Vagina (tissue), 2 donors: ENCODE measurements at regions not wholly inside any gene's neighbourhood (a gene's known extent, or its start where the extent isn't known, plus 50 kb on each side); places are given as distances from the start of the nearest gene placed in this dataset.
A peak's percentile ranks its signal among the peaks of the same experiment; 100 is the strongest.

Experiments
- DNase-seq, 2 donors: peaks; one replicate each; pipeline ENCODE4 v3.0.0-alpha.2; 2017; ENCODE audit errors: extremely low spot score in 2 of 2
- H3K27ac ChIP-seq: fragments of 200-600 bp; sonication (generic); one replicate; pipeline ENCODE4 v1.5.1; 2019
- H3K27me3 ChIP-seq: fragments of 200-600 bp; sonication (generic); one replicate; pipeline ENCODE4 v1.5.1; 2019
- H3K36me3 ChIP-seq, 2 donors: fragments of 200-600 bp; sonication (generic); one replicate each; pipeline ENCODE4 v1.5.1; 2017 to 2019
- H3K4me1 ChIP-seq: fragments of 200-600 bp; sonication (generic); one replicate; pipeline ENCODE4 v1.5.1; 2019
- H3K4me3 ChIP-seq, 2 donors: fragments of 200-600 bp; sonication (generic); 1 replicate in 1 of 2; 2 replicates in 1 of 2; pipeline ENCODE4 v1.5.1; 2016 to 2019
- H3K9me3 ChIP-seq: fragments of 200-600 bp; sonication (generic); one replicate; pipeline ENCODE4 v1.5.1; 2019
- CTCF ChIP-seq, 3 experiments: fragments of 450-650 bp in 2 of 3; fragments of 200-600 bp in 1 of 3; sonication (generic) in 1 of 3; IDR thresholded peaks; one replicate each; pipeline ENCODE4 v1.5.1; 2017 to 2019; ENCODE audit warnings: antibody characterized with exemption in 3 of 3, mild to moderate bottlenecking in 2 of 3, moderate library complexity in 2 of 3
- POLR2A ChIP-seq, 2 donors: fragments of 450-650 bp; IDR thresholded peaks; one replicate each; pipeline ENCODE4 v1.6.1; 2017; ENCODE audit warnings: antibody characterized with exemption in 2 of 2, mild to moderate bottlenecking in 2 of 2, moderate library complexity in 2 of 2
- POLR2AphosphoS5 ChIP-seq, 2 donors: sonication (generic); formaldehyde crosslinking; IDR thresholded peaks; one replicate each; pipeline ENCODE4 v1.9.0; 2017; ENCODE audit warnings: antibody characterized with exemption in 2 of 2, mild to moderate bottlenecking in 2 of 2, low read depth in 1 of 2; ENCODE audit not compliant: insufficient read depth in 1 of 2
- intact Hi-C: fragments of 100-400 bp; cut with DNase I; formaldehyde crosslinking; loops from one replicate; pipeline ENCODE4 v1.15.1; 2023

GRCh38 chr17:33493566-33493965 lies 200.5 kb upstream of the ASIC2 start:
- no peak overlapping the region for H3K27ac ChIP-seq
- no peak for TF ChIP-seq POLR2AphosphoS5 (IDR thresholded peaks at IDR 0.05; ENCODE audit: insufficient read depth in 1 of 2, low read depth in 1 of 2)
- TF ChIP-seq POLR2A (IDR thresholded peaks at IDR 0.05), result no peak
- TF ChIP-seq CTCF (IDR thresholded peaks at IDR 0.05), result no peak
- H3K4me3 ChIP-seq, result no peak overlapping the region
- H3K4me1 ChIP-seq, result peaks cover 5% of the 10 kb centered on the region
- DNase-seq, result no peak
- intact Hi-C loops, result no loop called here
- H3K36me3 ChIP-seq, result no peaks in the 10 kb centered on the region
- H3K27me3 ChIP-seq, result no peaks in the 10 kb centered on the region
- no peaks in the 10 kb centered on the region for H3K9me3 ChIP-seq

- no peak overlapping the region for H3K4me3 ChIP-seq
Observed at GRCh38 chr17:33494151-33494550, 201.1 kb upstream of the ASIC2 start.

GRCh38 chr17:33497623-33498022 lies 204.5 kb upstream of the ASIC2 start:
- Histone ChIP-seq H3K27ac (no peak overlapping the region), H3K4me1 (peaks cover 10% of the 10 kb centered on the region), H3K4me3 (no peak overlapping the region), H3K9me3 (no peaks in the 10 kb centered on the region), H3K36me3 (no peaks in the 10 kb centered on the region), H3K27me3 (no peaks in the 10 kb centered on the region)
- DNase-seq, result no peak
- no peak for TF ChIP-seq POLR2AphosphoS5 (IDR thresholded peaks at IDR 0.05; ENCODE audit: insufficient read depth in 1 of 2, low read depth in 1 of 2)
- no peak for TF ChIP-seq CTCF (IDR thresholded peaks at IDR 0.05)
- TF ChIP-seq POLR2A (IDR thresholded peaks at IDR 0.05), result no peak
- intact Hi-C loops, result no loop called here

More at GRCh38 chr17:33494151-33494550, 201.1 kb upstream of the ASIC2 start:
- Histone ChIP-seq H3K27me3 (no peaks in the 10 kb centered on the region), H3K27ac (no peak overlapping the region), H3K36me3 (no peaks in the 10 kb centered on the region), H3K4me1 (peaks cover 10% of the 10 kb centered on the region), H3K9me3 (no peaks in the 10 kb centered on the region)
- intact Hi-C loops, result no loop called here
- TF ChIP-seq POLR2A (IDR thresholded peaks at IDR 0.05), result no peak
- no peak for TF ChIP-seq CTCF (IDR thresholded peaks at IDR 0.05)
- TF ChIP-seq POLR2AphosphoS5 (IDR thresholded peaks at IDR 0.05; ENCODE audit: insufficient read depth in 1 of 2, low read depth in 1 of 2), result no peak
- DNase-seq, result no peak

- H3K27me3 ChIP-seq, result no peaks in the 10 kb centered on the region
- no peaks in the 10 kb centered on the region for H3K36me3 ChIP-seq
- peak overlapping the region; percentile 13 for H3K27ac ChIP-seq
- intact Hi-C loops, result no loop called here
- no peak overlapping the region for H3K4me3 ChIP-seq
- peaks cover 10% of the 10 kb centered on the region for H3K4me1 ChIP-seq
- no peaks in the 10 kb centered on the region for H3K9me3 ChIP-seq
- TF ChIP-seq POLR2AphosphoS5 (IDR thresholded peaks at IDR 0.05; ENCODE audit: insufficient read depth in 1 of 2, low read depth in 1 of 2), result no peak
- no peak for TF ChIP-seq CTCF (IDR thresholded peaks at IDR 0.05)
- TF ChIP-seq POLR2A (IDR thresholded peaks at IDR 0.05), result no peak
- DNase-seq, result no peak
Observed at GRCh38 chr17:33498069-33498468, 205.0 kb upstream of the ASIC2 start.

- TF ChIP-seq POLR2A (IDR thresholded peaks at IDR 0.05), result no peak
- TF ChIP-seq CTCF (IDR thresholded peaks at IDR 0.05), result no peak
- no peak for TF ChIP-seq POLR2AphosphoS5 (IDR thresholded peaks at IDR 0.05; ENCODE audit: insufficient read depth in 1 of 2, low read depth in 1 of 2)
- intact Hi-C loops, result no loop called here
- Histone ChIP-seq H3K9me3 (no peaks in the 10 kb centered on the region), H3K27ac (peak overlapping the region; percentile 13), H3K4me1 (peaks cover 10% of the 10 kb centered on the region), H3K27me3 (no peaks in the 10 kb centered on the region), H3K4me3 (no peak overlapping the region), H3K36me3 (no peaks in the 10 kb centered on the region)
- DNase-seq, result no peak
Observed at GRCh38 chr17:33499040-33499439, 205.9 kb upstream of the ASIC2 start.
